ENCODE measurements at regions not wholly inside any gene's neighbourhood (a gene's known extent, or its start where the extent isn't known, plus 50 kb on each side); places are given as distances from the start of the nearest gene placed in this dataset.
"Not testable (repeated sequence)": the region's sequence is repeated elsewhere in the genome, so short reads cannot be mapped to it uniquely, and the experiment has no call there.

DNA sequence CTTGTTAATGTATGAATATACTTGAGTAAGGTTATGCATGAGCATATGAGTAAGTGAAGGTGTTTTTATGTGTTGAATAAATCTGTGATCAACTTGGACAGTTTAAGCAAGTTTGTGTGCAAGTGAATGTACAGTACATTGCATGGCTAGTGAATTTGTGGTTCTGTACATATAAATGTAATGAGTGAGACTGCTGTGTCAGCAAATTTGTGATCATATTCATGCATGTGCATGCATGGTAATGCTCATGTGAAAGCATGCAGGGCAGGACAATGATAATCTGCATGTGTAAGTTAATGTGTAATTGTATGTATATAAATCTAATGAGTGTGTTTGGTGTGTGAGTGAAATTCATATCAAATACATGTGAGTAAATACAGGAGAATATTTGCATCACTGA, 188.5 kb downstream of the PWWP3B start:
- no peak for DNase-seq (ENCODE audit: low read depth)

DNA sequence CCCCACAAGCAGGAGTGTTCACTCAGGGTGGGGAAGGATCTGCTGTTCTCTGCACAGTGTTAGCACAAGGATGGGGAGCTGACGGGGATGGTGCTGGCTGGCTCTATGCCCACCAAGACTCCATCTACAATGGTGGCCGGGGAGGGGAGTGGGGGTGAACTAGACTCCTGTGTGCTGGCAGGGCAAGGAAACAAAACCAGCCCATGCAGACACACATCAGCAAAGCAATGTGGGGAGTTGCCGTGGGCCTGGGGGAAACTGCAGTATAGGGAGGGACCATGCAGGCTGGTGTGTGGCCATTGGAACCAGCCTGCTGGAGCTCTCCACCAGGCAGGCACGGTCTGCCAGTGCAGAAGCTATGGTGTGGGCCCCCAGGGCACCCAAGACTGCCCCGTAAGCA, 195.1 kb downstream of the PWWP3B start:
- DNase-seq (ENCODE audit: low read depth), result no peak

GRCh38 chrX:106378616-106379015, 210.5 kb downstream of the PWWP3B start:
- peak; percentile 0 for DNase-seq (ENCODE audit: low read depth)

GRCh38 chrX:106391284-106391911, 220.4 kb upstream of the RADX start:
- DNase-seq (ENCODE audit: low read depth), result no peak

DNA sequence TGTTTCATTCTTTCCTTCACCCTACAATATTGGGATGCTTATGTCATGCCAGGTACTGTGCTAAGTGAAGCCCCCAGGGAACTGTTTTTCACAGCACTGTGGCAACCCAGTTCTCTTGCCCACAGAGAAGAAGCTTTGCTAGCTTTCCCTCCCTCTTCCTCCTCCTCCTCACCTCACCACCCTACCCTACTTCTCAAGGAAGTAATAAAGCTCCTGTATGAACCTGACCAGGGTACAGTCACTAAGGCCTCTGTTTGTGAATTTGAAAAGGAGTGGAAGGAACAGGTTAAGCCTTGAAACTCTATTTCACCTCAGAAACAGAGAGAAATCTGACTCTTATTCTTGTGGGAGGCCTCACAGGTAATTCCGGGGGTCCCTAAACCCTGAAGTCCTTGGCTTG, 219.4 kb upstream of the RADX start:
- DNase-seq (ENCODE audit: low read depth), result no peak

DNA sequence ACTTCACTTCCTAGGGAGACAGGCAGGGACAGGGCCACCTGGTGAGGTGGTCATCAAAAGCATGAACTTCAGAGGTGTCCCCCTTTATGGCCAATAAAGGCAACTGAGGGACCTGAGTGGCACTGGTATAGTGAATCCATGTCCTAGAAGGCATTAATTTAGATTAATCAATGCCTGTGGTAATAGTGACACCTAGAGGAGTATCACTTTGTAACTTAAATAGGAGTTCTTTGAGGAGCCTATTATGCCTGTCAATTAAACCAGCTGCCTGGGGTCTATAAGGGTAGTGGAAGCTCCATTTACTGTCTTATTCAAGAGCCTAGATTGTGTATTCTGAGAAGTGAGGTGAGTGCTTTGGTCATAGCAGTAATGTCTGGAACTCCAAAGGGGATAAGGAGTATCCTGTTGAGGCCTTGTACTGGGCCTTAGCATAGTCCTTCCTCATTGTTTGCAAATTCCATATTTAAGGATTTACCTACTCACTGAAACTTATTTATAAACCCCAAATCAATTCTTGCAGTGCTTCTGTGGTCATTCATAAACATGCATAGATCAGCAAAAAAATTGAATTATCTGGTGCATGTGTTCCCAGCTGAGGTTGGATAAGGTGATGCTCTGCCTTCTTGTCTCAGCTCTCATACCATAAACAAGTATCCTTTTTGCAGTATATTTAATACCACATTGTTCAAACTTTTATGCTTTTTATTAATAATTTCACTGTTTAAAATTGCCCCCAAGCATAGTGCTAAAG, 213.8 kb upstream of the RADX start:
- DNase-seq (ENCODE audit: low read depth), result no peak

DNA sequence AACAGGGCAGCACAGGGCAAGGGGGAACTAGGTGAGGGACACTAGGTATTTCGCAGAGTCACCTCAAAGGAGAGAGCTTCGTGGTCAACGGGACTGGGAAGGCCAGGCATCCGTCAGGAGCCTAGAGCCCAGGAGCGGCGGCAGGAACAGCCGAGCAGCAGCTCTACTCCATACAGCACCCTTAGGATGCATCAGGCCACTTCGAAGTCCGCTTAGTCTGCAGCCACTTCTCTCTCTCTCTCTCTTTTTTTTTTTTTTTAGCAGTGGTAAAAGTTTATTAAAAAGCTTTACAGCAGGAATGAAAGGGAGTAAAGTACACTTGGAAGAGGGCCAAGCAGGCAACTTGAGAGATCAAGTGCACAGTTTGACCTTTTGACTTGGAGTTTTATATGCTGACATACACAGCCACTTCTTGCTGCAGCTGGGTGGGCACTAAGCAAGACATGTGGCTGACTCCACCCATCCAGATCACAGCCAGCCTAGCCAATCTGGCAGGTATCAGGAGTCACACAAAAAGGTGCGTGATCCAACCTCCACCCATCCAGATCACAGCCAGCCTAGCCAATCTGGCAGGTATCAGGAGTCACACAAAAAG, 209.7 kb upstream of the RADX start:
- no peak for DNase-seq (ENCODE audit: low read depth)

- no peak for DNase-seq (ENCODE audit: low read depth)
These were observed 207.3 kb upstream of the RADX start for GRCh38 chrX:106404512-106404911.

- DNase-seq (ENCODE audit: low read depth), result peak; percentile 3
These were observed 196.4 kb upstream of the RADX start for GRCh38 chrX:106415276-106415895.

GRCh38 chrX:106436691-106437090, 175.1 kb upstream of the RADX start:
- no peak for DNase-seq (ENCODE audit: low read depth)

DNA sequence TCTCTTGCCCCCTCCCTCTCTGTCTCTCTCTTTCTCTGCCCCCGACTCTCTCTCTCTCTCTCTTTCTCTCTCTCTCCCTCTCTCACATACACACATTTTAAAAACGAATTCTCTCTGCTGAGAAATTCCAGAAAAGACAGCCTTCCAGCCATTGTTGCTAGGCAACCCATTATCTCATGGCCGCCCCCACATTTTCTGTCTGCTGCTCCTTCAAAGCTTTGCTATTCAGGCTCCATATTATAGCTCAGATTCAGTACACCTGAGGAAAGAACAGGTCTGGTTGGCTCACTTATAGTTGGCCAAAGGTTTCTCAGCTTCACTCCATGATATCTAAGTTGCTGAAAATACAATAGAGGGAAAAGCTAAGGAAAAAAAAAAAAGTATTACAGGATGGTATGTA, 174.4 kb upstream of the RADX start:
- no peak for DNase-seq (ENCODE audit: low read depth)

DNA sequence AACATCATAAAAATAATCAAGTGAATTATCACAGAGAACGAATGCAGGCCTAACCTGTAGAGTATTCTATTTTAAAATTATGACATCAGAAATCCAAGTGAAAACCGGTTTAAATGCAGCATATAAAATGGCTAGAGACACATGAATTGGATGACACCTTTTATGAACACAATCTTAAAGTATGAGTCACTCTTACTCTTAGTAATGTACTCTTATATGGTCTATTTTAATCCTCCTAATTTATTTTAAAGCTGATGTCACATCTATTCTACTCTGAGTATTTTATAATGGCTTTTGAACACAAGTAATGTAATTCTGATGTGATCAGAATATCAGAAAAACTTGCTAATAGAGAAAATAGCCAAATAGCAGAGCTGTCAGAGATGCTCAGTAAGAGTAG, 161.4 kb upstream of the RADX start:
- DNase-seq (ENCODE audit: low read depth), result no peak

- DNase-seq (ENCODE audit: low read depth), result no peak
These were observed 159.8 kb upstream of the RADX start for GRCh38 chrX:106451933-106452332.

DNA sequence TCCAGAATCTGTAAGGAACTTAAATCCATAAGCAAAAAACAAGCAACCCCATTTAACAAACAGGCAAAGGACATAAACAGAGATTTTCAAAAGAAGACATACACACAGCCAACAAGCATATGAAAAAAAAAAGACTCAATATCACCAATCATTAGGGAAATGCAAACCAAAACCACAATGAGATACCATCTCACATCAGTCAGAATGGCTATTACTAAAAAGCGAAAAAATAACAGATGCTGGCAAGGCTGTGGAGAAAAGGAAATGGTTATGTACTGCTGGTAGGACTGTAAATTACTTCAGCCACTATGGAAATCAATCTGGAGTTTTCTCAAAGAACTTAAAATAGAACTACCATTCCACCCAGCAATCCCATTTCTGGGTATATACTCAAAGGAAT, 156.8 kb upstream of the RADX start:
- DNase-seq (ENCODE audit: low read depth), result no peak

DNA sequence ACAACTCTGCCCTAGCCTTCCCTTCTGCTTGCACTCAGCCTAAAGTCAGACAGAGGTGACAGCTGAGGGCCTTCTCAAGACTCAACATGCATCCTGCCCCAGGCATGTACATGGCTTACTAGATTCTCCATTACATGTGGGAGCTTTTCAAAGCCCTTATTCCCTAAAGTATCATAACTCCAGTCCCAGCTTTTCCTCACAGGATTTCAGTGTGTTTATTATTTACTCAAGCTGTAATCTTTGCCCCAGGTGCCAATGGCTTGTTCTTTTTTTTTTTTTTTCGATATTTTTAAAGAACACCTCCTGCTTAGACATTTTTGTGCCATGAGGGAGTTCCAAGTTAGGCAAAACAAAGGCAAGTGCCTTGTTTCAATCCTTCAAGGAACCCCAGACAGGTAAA, 154.0 kb upstream of the RADX start:
- no peak for DNase-seq (ENCODE audit: low read depth)

DNA sequence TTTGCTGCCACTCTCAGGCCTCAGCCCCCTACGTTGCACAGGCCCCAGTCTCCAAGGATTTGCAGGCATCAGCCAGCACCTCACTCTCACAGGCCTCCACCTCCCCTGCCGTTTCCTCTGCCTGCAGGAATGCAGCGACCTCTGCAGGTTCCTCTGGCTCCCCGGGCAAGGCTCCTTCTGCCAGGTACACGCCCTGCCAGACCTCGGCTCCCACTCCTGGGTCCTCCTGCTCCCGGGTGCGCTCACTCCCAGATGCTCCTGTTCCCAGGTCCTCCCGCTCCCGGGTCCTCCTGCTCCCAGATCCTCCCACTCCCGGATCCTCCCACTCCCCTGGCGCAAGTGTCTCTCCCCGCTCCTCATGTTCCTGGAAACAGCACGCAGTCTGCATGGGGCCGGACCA, 144.4 kb upstream of the RADX start:
- no peak for DNase-seq (ENCODE audit: low read depth)

DNA sequence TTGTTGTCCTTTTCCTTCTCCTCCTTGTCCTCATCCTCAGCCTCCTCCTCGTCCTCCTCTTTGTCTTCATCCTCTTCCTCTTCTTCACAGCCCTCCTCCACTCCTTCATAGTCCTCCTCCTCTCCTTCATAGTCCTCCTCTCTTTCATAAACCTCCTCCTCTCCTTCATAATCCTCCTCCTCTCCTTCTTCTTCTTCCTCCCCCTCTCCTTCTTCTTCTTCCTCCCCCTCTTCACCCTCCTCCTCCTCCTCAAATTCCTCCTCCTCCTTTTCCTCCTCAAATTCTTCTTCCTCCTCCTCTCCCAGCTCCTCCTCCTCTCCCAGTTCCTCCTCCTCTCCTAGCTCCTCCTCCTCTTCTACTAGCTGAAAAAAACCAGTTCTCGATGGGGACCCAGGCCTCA, 143.8 kb upstream of the RADX start:
- no peak for DNase-seq (ENCODE audit: low read depth)

GRCh38 chrX:106468433-106468832, 143.3 kb upstream of the RADX start:
- no peak for DNase-seq (ENCODE audit: low read depth)

DNA sequence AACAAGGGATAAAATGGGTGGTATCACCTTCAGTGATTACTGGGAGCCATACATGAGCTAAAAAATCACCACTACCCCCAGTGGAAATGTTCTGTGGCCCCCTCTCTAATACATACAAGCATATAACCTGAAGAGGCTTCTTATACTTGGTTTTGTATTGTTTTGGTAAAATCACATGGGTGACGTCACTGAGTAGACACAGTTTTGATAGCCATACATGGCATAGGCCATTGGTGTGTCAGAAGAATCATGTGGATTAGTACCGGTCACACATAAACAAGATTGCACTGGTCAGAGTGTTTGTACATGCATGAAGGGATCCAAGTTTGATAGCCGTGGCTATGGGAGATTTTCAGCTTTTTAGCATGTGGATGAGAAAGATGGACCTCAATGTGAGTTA, 131.9 kb upstream of the RADX start:
- DNase-seq (ENCODE audit: low read depth), result no peak

DNA sequence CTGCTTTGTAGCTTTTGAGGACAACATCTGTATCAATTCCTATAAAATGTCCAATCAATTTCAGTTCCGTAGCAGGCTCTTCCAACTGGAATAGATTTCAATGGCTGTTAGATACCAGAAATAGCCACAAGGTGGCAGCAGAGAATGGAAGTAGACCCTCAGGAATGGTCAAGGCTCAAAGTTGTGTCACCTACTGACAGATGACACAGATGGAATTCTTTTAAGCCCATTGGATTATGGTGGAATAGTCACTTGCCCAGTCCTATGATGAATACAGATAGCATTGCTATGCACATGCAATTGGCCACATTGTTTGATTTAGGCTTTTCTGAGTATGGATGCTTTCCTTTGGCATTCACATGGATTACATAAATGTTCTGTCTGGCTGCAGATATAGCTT, 130.4 kb upstream of the RADX start:
- DNase-seq (ENCODE audit: low read depth), result peak; percentile 34

GRCh38 chrX:106484233-106484632, 127.5 kb upstream of the RADX start:
- peak; percentile 10 for DNase-seq (ENCODE audit: low read depth)

GRCh38 chrX:106493210-106493816, 118.5 kb upstream of the RADX start:
- DNase-seq (ENCODE audit: low read depth), result not testable (repeated sequence)

DNA sequence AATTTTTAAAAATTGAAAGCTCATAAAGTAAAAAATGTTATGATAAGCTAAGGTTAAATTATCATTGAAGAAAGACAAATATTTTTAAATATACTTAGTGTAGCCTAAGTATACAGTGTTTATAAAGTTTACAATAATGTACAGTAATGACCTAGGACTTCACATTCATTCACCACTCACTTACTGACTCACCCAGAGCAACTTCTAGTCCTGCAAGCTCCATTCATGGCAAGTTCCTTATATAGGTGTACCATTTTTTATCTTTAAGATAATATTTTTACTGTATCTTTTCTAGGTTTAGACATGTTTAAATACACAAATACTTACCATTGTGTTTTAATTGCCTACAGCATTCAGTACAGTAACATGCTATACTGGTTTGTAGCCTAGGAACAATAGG, 112.3 kb upstream of the RADX start:
- DNase-seq (ENCODE audit: low read depth), result no peak

Data from RPMI7951 (cell line).